Ectodermal cell (in vitro differentiated cells): ENCODE measurements at regions not wholly inside any gene's neighbourhood (a gene's known extent, or its start where the extent isn't known, plus 50 kb on each side); places are given as distances from the start of the nearest gene placed in this dataset.

Experiments used
- H3K27ac ChIP-seq: 2 replicates; pipeline ENCODE4 v1.7.0; 2013; ENCODE audit warnings: mild to moderate bottlenecking, low read depth, low read length; ENCODE audit not compliant: insufficient read depth, poor library complexity, severe bottlenecking
- H3K27me3 ChIP-seq: 2 replicates; pipeline ENCODE4 v1.7.0; 2013; ENCODE audit warnings: mild to moderate bottlenecking, low read length; ENCODE audit not compliant: insufficient read depth, control insufficient read depth, poor library complexity, severe bottlenecking
- H3K36me3 ChIP-seq: one replicate; pipeline ENCODE4 v1.7.0; 2013; ENCODE audit warnings: low read length; ENCODE audit not compliant: control insufficient read depth, insufficient read depth
- H3K4me1 ChIP-seq: one replicate; pipeline ENCODE4 v1.7.0; 2013; ENCODE audit warnings: low read length; ENCODE audit not compliant: control insufficient read depth, insufficient read depth
- H3K4me3 ChIP-seq: 2 replicates; pipeline ENCODE4 v1.7.0; 2013; ENCODE audit warnings: low read depth, low read length, control low read depth; ENCODE audit not compliant: insufficient read depth
- H3K9me3 ChIP-seq: 2 replicates; pipeline ENCODE4 v1.7.0; 2013; ENCODE audit warnings: mild to moderate bottlenecking, low read length, moderate library complexity; ENCODE audit not compliant: control insufficient read depth
- WGBS, 2 experiments: methylation state at CpG; one replicate each; pipeline ENCODE4 v1.1.7; 2013; ENCODE audit warnings: missing lambda C conversion rate in 2 of 2; 5-methylcytosine and 5-hydroxymethylcytosine counted together

GRCh38 chr5:93255796-93256195 lies 325.2 kb downstream of the NR2F1-AS1 start:
- no peaks in the 10 kb centered on the region for H3K9me3 ChIP-seq
- no peak overlapping the region for H3K4me3 ChIP-seq
- H3K27ac ChIP-seq: no peak overlapping the region
- H3K36me3 ChIP-seq: no peaks in the 10 kb centered on the region
- H3K27me3 ChIP-seq: no peaks in the 10 kb centered on the region
- H3K4me1 ChIP-seq: no peaks in the 10 kb centered on the region

GRCh38 chr5:93252165-93252564 lies 328.9 kb downstream of the NR2F1-AS1 start:
- peaks cover 17% of the 10 kb centered on the region for H3K27me3 ChIP-seq
- no peak overlapping the region for H3K4me3 ChIP-seq
- peaks cover 8% of the 10 kb centered on the region for H3K4me1 ChIP-seq
- H3K36me3 ChIP-seq: no peaks in the 10 kb centered on the region
- H3K27ac ChIP-seq: no peak overlapping the region
- WGBS, 2 experiments: 94% methylated on average over 1 to 4 of the region's 4 CpGs
- no peaks in the 10 kb centered on the region for H3K9me3 ChIP-seq

- peaks cover 15% of the 10 kb centered on the region for H3K4me1 ChIP-seq
- H3K4me3 ChIP-seq: no peak overlapping the region
- H3K9me3 ChIP-seq: no peaks in the 10 kb centered on the region
- WGBS, 2 experiments: 92% methylated on average over 1 of the region's 2 CpGs; no CpG with 5 or more reads in 1 of the 2 experiments
- H3K27me3 ChIP-seq: peaks cover 21% of the 10 kb centered on the region
- no peaks in the 10 kb centered on the region for H3K36me3 ChIP-seq
- no peak overlapping the region for H3K27ac ChIP-seq
Measured at GRCh38 chr5:93251347-93251746, 329.7 kb downstream of the NR2F1-AS1 start.

DNA sequence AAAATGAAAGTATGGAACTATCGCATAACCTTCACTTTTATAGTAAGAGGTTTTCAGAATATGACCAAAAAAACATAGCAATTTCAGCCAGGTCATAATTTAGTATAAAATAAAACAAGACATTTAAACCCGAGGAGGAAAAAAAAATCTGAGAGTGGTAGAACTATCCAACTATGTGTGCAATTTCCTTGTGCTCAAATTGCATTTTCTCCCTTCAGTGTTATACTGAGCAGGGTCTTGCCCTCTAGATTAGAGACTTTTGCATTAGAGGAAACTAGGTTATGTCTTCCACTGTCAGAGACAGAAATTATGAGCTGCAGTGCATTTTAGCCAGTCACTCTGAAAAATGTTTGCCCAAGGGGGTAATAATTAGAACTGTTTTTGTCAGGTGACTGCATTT lies 330.6 kb downstream of the NR2F1-AS1 start:
- WGBS, 2 experiments: 89 to 100% methylated on average over 1 to 2 of the region's 2 CpGs

DNA sequence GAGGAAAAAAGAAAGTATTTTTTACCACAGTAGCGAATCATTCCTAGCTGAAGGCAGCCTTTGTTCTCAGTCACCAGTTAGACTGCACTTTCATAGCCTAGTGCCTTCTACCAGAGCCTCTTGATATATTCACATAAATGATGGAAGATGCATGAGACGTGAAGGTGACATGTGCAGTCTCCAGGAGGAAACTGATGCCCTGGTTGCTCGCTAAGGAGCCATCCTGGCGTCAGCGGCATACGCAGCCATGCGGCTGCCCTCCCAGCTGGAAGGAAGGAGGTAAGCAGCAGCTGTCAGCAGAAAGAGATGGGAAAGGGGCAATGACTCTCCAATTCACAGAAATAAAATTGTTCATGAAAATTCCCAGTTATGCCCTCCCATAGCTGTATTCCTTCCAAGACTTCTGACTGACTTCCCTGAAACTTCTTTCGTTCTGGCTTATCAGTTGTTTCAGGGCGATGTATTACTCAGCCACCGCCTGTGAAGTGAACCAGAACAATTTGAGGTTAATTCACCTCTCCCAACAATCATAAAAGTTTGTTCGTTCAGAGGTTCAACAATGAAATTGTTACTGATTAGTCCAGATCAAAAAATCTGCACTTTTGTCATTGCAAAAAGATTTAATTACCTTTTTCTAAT lies 331.2 kb downstream of the NR2F1-AS1 start:
- Histone ChIP-seq H3K9me3 (no peaks in the 10 kb centered on the region), H3K27ac (no peak overlapping the region), H3K4me3 (no peak overlapping the region), H3K4me1 (peaks cover 21% of the 10 kb centered on the region), H3K36me3 (no peaks in the 10 kb centered on the region), H3K27me3 (peaks cover 35% of the 10 kb centered on the region)
- WGBS, 2 experiments: 85 to 86% methylated on average over 11 of the region's 11 CpGs

More for the DNA sequence above, 330.6 kb downstream of the NR2F1-AS1 start:
- peaks cover 28% of the 10 kb centered on the region for H3K27me3 ChIP-seq
- no peaks in the 10 kb centered on the region for H3K9me3 ChIP-seq
- peaks cover 21% of the 10 kb centered on the region for H3K4me1 ChIP-seq
- H3K36me3 ChIP-seq: no peaks in the 10 kb centered on the region
- H3K27ac ChIP-seq: no peak overlapping the region
- no peak overlapping the region for H3K4me3 ChIP-seq

- Histone ChIP-seq H3K36me3 (no peaks in the 10 kb centered on the region), H3K4me1 (peaks cover 21% of the 10 kb centered on the region), H3K27me3 (peaks cover 39% of the 10 kb centered on the region), H3K4me3 (no peak overlapping the region), H3K9me3 (no peaks in the 10 kb centered on the region), H3K27ac (no peak overlapping the region)
- 32 to 35% methylated on average over 2 to 3 of the region's 3 CpGs for WGBS, 2 experiments
Measured at GRCh38 chr5:93247105-93247504, 333.9 kb downstream of the NR2F1-AS1 start.

DNA sequence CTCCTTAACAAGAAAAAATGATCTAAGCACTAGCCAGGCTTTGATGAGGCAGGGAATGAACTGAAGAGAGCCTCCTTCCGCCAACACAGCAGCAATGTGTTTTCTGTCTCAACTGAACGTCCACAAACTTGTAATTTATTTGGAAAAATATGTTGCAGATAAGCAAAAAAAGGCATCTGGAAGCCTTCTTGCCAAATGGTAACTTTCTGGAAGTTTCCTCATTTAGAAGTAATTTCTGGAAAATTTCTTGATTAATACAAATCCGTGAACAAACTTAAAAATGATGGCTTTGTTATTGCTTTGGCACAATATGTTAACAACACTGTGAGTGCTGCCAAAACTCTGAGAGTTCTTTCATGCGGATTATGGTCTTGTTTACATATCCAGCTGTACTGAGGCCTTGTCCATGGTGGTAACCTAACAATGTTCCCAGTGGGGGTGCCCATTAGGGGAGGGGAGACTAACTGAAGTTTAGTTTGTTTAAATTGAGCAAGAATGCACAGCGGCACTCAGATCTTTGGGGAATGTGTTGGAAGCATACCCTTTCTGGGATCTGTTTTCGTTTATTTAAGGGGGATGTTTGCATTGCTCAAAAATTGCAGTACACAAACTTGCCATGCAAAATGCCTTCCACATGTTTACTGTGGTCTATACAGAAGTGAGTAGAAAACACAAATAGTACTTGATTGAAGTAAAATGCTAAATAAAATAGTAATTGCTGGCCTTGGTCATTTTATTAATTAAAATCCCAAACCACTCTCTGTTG lies 334.7 kb downstream of the NR2F1-AS1 start:
- Histone ChIP-seq H3K9me3 (no peaks in the 10 kb centered on the region), H3K27ac (no peak overlapping the region), H3K36me3 (no peaks in the 10 kb centered on the region), H3K27me3 (peaks cover 39% of the 10 kb centered on the region), H3K4me1 (peaks cover 21% of the 10 kb centered on the region), H3K4me3 (no peak overlapping the region)
- WGBS, 2 experiments: 26 to 33% methylated on average over 6 of the region's 6 CpGs

DNA sequence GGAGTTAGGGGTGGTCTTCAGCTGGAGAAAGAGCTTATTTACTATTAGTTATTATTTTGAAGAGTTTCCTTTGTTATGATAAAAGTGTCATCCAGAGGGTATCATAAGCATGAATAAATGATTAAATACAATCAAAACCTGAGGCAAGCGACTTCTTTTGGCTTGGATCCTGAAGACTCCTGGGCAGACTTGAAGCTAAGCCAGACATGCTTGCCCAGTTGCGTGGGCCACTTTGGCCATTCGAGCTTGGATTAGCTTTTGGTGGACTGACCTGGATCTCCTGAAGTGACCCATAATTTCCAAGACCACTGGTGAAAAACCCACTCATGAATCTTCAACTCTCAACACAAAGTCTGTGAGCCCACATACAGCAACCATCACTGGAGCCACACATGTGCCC lies 335.8 kb downstream of the NR2F1-AS1 start:
- peaks cover 21% of the 10 kb centered on the region for H3K4me1 ChIP-seq
- no peak overlapping the region for H3K27ac ChIP-seq
- 94% methylated on average over 3 of the region's 3 CpGs for WGBS, 2 experiments
- H3K4me3 ChIP-seq: no peak overlapping the region
- H3K36me3 ChIP-seq: no peaks in the 10 kb centered on the region
- no peaks in the 10 kb centered on the region for H3K9me3 ChIP-seq
- peaks cover 39% of the 10 kb centered on the region for H3K27me3 ChIP-seq

DNA sequence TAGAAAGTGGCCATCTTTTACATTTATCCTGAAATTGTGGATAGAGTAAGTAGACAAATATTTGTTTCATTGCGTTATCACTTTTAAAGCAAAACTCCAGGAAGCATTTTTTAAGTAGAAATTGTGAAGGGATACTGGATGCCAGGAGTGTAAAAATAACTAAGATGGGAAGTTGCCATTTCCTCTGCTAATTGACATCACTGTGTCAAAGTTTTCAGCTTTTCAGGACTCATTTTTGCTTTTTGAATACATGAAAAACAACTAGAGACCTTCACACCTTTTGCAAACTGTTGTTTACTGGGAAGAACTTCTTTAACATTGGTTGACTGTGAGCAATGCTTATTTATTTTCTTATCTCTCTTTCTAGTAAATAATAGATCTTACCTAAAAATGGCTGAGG lies 337.5 kb downstream of the NR2F1-AS1 start:
- Histone ChIP-seq H3K27me3 (peaks cover 33% of the 10 kb centered on the region), H3K27ac (no peak overlapping the region), H3K4me1 (peaks cover 14% of the 10 kb centered on the region), H3K4me3 (no peak overlapping the region), H3K9me3 (no peaks in the 10 kb centered on the region), H3K36me3 (no peaks in the 10 kb centered on the region)
- 97 to 100% methylated on average over 1 of the region's 1 CpG for whole genome bisulfite sequencing, 2 experiments

- Histone ChIP-seq H3K27ac (no peak overlapping the region), H3K27me3 (peaks cover 10% of the 10 kb centered on the region), H3K4me1 (no peaks in the 10 kb centered on the region), H3K36me3 (no peaks in the 10 kb centered on the region), H3K9me3 (no peaks in the 10 kb centered on the region), H3K4me3 (no peak overlapping the region)
- WGBS, 2 experiments: 93 to 96% methylated on average over 5 of the region's 5 CpGs
Measured at GRCh38 chr5:93240228-93240834, 340.7 kb downstream of the NR2F1-AS1 start.
